GM19468 (cell line): ENCODE measurements at regions not wholly inside any gene's neighbourhood (a gene's known extent, or its start where the extent isn't known, plus 50 kb on each side); places are given as distances from the start of the nearest gene placed in this dataset.

Experiments used
- ATAC-seq: cut with Tn5 transposase; IDR thresholded peaks from one replicate; pipeline ENCODE4 v1.9.1; 2021; ENCODE audit warnings: mild to moderate bottlenecking, moderate library complexity, moderate number of reproducible peaks; ENCODE audit not compliant: unreplicated experiment; ENCODE audit errors: extremely low read depth

- ATAC-seq = no peak
Observed at GRCh38 chr5:34476941-34477565, 179.1 kb upstream of the RAI14 start.

- ATAC-seq = no peak
Observed at GRCh38 chr5:34480810-34481528, 175.2 kb upstream of the RAI14 start.

GRCh38 chr5:34483442-34484033 is 172.6 kb upstream of the RAI14 start:
- no peak for ATAC-seq

GRCh38 chr5:34484216-34484920 is 171.8 kb upstream of the RAI14 start:
- no peak for ATAC-seq

- ATAC-seq = no peak
Observed at GRCh38 chr5:34485768-34486030, 170.4 kb upstream of the RAI14 start.

- ATAC-seq = no peak
Observed at GRCh38 chr5:34486160-34486848, 169.8 kb upstream of the RAI14 start.

- ATAC-seq = no peak
Observed at GRCh38 chr5:34486849-34487158, 169.3 kb upstream of the RAI14 start.

- ATAC-seq = no peak
Observed at GRCh38 chr5:34487159-34487879, 168.8 kb upstream of the RAI14 start.

- ATAC-seq = no peak
Observed at GRCh38 chr5:34487956-34488355, 168.2 kb upstream of the RAI14 start.

GRCh38 chr5:34488984-34489383 is 167.1 kb upstream of the RAI14 start:
- no peak for ATAC-seq

GRCh38 chr5:34490506-34491250 is 165.4 kb upstream of the RAI14 start:
- no peak for ATAC-seq

GRCh38 chr5:34491251-34491620 is 164.9 kb upstream of the RAI14 start:
- no peak for ATAC-seq

- ATAC-seq = no peak
Observed at GRCh38 chr5:34494111-34494755, 161.9 kb upstream of the RAI14 start.

GRCh38 chr5:34495178-34495577 is 160.9 kb upstream of the RAI14 start:
- no peak for ATAC-seq

GRCh38 chr5:34496260-34496691 is 159.9 kb upstream of the RAI14 start:
- ATAC-seq = no peak

- no peak for ATAC-seq
Observed at GRCh38 chr5:34496701-34497469, 159.2 kb upstream of the RAI14 start.

- ATAC-seq = no peak
Observed at GRCh38 chr5:34497470-34497808, 158.7 kb upstream of the RAI14 start.

- ATAC-seq = no peak
Observed at GRCh38 chr5:34498572-34498971, 157.6 kb upstream of the RAI14 start.
